ENCODE measurements at regions not wholly inside any gene's neighbourhood (a gene's known extent, or its start where the extent isn't known, plus 50 kb on each side); places are given as distances from the start of the nearest gene placed in this dataset.

DNA sequence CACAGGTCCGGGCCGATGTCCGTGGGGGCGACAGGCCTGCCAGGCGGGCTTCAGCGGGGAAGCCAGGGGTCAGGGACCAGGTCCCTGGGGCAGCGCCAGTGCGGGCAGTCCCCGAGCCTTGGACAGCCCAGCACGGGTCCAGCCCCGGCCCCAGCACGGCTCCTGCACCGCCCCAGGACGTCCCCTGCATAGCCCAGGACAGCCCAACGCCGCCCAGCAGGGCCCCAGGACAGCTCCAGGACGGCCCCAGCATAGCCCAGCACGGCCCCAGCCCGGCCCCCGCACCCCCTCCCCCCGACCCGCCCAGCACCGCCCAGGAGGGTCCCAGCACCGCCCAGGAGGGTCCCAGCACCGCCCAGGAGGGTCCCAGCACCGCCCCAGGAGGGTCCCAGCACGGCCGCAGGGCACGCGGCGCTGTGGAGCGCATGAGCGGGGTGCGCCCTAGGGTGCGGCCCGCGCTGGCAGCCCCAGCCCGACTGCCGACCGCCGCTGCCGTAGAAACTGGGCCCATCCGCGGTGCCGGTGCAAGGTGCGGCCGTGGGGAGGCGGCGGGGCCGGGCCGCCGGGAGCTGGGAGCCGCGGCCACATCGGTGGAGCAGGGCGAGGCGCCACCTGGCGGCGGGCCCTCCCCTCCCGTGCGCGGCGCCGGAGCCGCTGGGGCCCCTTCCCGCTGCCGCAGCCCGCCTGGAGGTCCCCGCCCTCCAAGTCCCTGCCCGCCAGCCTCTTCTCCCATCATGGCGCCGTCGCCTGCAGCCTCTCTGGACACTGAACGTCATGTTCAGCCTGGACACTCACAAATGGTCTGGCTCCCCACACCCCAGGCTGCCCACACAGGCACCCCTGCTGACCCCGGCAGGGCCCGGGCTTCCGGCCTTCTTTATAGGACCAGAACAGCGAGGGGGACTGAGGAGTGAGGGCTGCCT, 106.8 kb upstream of the NKX1-1 start:
- ATAC-seq (peak; percentile 78 to 90), DNase-seq (ENCODE audit: low read depth in 1 of 2, low spot score in 1 of 2) (peak; percentile 25 to 48), FAIRE-seq (no peak)
- no peak for TF ChIP-seq TFCP2L1 (CRISPR knock-in tag; IDR thresholded peaks at IDR 0.05)
- no peak for TF ChIP-seq CHD4 (IDR thresholded peaks at IDR 0.05; ENCODE audit: borderline replicate concordance)
- no peak for TF ChIP-seq RCOR1 (IDR thresholded peaks at IDR 0.05; ENCODE audit: low read depth, low read length)
- no peak for TF ChIP-seq ESRRA (IDR thresholded peaks at IDR 0.05; ENCODE audit: borderline replicate concordance, low read length)
- TF ChIP-seq, protein P1, sequence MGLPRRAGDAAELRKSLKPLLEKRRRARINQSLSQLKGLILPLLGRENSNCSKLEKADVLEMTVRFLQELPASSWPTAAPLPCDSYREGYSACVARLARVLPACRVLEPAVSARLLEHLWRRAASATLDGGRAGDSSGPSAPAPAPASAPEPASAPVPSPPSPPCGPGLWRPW (IDR thresholded peaks at IDR 0.05) = no peak
- peak; percentile 76 for TF ChIP-seq SMC3 (IDR thresholded peaks at IDR 0.05)
- TF ChIP-seq NR3C1 (IDR thresholded peaks at IDR 0.05) = no peak
- TF ChIP-seq ZNF302 (CRISPR knock-in tag; IDR thresholded peaks at IDR 0.05) = no peak
- TF ChIP-seq ZC3H11A (IDR thresholded peaks at IDR 0.05) = no peak
- TF ChIP-seq, protein P2, sequence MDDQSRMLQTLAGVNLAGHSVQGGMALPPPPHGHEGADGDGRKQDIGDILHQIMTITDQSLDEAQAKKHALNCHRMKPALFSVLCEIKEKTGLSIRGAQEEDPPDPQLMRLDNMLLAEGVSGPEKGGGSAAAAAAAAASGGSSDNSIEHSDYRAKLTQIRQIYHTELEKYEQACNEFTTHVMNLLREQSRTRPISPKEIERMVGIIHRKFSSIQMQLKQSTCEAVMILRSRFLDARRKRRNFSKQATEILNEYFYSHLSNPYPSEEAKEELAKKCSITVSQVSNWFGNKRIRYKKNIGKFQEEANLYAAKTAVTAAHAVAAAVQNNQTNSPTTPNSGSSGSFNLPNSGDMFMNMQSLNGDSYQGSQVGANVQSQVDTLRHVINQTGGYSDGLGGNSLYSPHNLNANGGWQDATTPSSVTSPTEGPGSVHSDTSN (IDR thresholded peaks at IDR 0.05) = no peak
- TF ChIP-seq, protein P3, sequence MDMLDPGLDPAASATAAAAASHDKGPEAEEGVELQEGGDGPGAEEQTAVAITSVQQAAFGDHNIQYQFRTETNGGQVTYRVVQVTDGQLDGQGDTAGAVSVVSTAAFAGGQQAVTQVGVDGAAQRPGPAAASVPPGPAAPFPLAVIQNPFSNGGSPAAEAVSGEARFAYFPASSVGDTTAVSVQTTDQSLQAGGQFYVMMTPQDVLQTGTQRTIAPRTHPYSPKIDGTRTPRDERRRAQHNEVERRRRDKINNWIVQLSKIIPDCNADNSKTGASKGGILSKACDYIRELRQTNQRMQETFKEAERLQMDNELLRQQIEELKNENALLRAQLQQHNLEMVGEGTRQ (IDR thresholded peaks at IDR 0.05) = no peak
- peak; percentile 17 to 57; a peak in 4 of 5 replicates for TF ChIP-seq RAD21 (conservative IDR thresholded peaks at IDR 0.05 in 1 of 2, IDR thresholded peaks at IDR 0.05 in 1 of 2)
- no peak for TF ChIP-seq FOSL2 (IDR thresholded peaks at IDR 0.05)
- TF ChIP-seq FOSL2 (CRISPR knock-in tag; IDR thresholded peaks at IDR 0.05) = no peak
- TF ChIP-seq SREBF2 (IDR thresholded peaks at IDR 0.05) = no peak
- TF ChIP-seq CBX8 (IDR thresholded peaks at IDR 0.05) = no peak
- TF ChIP-seq, protein P4, sequence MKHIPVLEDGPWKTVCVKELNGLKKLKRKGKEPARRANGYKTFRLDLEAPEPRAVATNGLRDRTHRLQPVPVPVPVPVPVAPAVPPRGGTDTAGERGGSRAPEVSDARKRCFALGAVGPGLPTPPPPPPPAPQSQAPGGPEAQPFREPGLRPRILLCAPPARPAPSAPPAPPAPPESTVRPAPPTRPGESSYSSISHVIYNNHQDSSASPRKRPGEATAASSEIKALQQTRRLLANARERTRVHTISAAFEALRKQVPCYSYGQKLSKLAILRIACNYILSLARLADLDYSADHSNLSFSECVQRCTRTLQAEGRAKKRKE (CRISPR knock-in tag; IDR thresholded peaks at IDR 0.05; ENCODE audit: low read depth) = no peak
- TF ChIP-seq FOXS1 (CRISPR knock-in tag; IDR thresholded peaks at IDR 0.05) = no peak
- TF ChIP-seq, protein P5, sequence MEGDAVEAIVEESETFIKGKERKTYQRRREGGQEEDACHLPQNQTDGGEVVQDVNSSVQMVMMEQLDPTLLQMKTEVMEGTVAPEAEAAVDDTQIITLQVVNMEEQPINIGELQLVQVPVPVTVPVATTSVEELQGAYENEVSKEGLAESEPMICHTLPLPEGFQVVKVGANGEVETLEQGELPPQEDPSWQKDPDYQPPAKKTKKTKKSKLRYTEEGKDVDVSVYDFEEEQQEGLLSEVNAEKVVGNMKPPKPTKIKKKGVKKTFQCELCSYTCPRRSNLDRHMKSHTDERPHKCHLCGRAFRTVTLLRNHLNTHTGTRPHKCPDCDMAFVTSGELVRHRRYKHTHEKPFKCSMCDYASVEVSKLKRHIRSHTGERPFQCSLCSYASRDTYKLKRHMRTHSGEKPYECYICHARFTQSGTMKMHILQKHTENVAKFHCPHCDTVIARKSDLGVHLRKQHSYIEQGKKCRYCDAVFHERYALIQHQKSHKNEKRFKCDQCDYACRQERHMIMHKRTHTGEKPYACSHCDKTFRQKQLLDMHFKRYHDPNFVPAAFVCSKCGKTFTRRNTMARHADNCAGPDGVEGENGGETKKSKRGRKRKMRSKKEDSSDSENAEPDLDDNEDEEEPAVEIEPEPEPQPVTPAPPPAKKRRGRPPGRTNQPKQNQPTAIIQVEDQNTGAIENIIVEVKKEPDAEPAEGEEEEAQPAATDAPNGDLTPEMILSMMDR (IDR thresholded peaks at IDR 0.05) = peak; percentile 77
- TF ChIP-seq, protein P6, sequence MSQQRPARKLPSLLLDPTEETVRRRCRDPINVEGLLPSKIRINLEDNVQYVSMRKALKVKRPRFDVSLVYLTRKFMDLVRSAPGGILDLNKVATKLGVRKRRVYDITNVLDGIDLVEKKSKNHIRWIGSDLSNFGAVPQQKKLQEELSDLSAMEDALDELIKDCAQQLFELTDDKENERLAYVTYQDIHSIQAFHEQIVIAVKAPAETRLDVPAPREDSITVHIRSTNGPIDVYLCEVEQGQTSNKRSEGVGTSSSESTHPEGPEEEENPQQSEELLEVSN (IDR thresholded peaks at IDR 0.05; ENCODE audit: borderline replicate concordance, low read depth) = no peak
- no peak for TF ChIP-seq RNF2 (IDR thresholded peaks at IDR 0.05; ENCODE audit: borderline replicate concordance, low read depth)
- no peak for TF ChIP-seq GATA3 (IDR thresholded peaks at IDR 0.05; ENCODE audit: borderline replicate concordance)
- Histone ChIP-seq H3K9me3 (no peaks in the 10 kb centered on the region), H3K4me3 (peak overlapping the region; percentile 30), H3K4me1 (no peaks in the 10 kb centered on the region), H3K4me2 (peak overlapping the region; percentile 74), H3K27ac (peak overlapping the region; percentile 50 to 89; a peak in 5 of 6 replicates)
- ChIA-PET POLR2A (no interaction called here), CTCF (interaction anchor here (0.5 to 2.0 kb wide), 30 partner anchors 9 to 928 kb away, joined by 3 to 20 read pairs (median 3); no protein-coding TSS in a partner anchor)
- WGBS (ENCODE audit: missing lambda C conversion rate) = 100% methylated on average over 2 of the region's 78 CpGs

All from A549 (cell line).